D341Med (cell line): ENCODE measurements at regions not wholly inside any gene's neighbourhood (a gene's known extent, or its start where the extent isn't known, plus 50 kb on each side); places are given as distances from the start of the nearest gene placed in this dataset.

Source experiments
- DNase-seq: peaks from one replicate; pipeline ENCODE4 v3.0.0; 2012; ENCODE audit warnings: low spot score

DNA sequence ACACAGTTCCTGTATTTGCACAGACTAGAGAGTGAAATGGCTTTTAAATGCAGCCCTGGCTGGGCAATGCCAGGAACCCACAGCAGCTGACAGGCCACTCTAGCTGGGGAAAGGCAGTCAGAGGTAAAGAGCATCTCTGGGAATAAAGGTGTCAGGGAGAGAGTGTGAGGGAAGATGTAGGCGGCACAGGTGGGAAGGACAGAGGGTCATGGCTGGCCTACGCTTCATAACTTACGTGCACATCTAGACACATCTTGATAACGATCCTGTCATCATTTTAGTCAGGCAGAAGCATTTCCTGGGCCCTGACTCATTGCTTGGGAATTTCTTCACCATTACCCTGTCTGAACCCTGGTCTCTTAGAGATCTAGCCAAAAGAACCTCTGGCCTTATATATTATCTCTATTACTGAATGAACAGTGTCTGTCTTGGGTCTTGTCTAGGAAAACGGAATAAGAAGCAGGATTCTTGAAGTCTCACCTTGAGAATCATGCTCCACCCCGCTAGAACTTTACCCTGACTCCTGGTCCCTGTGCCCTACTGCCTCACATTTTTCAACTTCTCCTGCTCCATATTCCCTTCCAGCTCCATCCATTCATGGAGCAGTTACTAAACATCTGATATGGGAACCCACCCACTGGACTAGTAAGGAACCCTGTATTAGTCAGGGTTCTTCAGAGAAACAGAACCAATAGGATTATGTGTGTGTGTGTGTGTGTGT is 106.4 kb upstream of the ELL2 start:
- DNase-seq, result no peak

DNA sequence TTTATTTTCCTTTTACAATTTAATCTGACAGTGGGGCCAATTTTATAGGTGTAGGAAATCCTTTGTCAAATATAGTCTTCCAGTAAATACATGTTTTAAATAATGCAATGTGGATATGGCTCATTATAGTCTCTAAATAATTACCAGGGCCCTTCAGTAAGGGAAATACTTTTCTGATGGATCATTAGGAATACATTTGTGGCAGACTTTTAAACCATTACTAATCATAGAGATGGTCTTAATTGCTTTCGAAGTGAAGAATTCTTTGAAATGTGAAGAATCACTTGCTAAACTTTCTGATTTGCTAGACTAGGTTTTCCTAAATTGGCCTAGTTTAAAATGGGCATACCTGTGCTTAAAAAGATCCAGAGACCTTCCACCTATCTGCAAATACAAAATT is 105.6 kb upstream of the ELL2 start:
- DNase-seq, result no peak

DNA sequence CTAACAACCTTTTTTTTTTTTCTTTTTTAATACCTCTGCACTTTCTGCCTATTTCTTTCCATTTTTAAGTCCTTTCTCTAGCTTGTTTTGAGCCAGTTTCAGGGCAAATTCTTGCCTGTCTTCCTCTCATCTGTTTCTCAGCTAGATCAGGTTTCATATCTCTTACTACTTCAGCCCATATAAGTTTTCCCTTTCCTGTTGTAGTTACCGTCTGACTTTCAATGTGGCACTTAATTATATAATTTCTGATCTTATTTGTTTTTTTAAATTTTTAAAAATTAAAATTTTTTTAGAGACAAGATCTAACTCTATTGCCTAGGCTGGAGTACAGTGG is 104.7 kb upstream of the ELL2 start:
- no peak for DNase-seq

- DNase-seq, result no peak
Measured at GRCh38 chr5:96065685-96066385, 104.2 kb upstream of the ELL2 start.

- DNase-seq, result no peak
Measured at GRCh38 chr5:96064877-96065276, 103.2 kb upstream of the ELL2 start.

DNA sequence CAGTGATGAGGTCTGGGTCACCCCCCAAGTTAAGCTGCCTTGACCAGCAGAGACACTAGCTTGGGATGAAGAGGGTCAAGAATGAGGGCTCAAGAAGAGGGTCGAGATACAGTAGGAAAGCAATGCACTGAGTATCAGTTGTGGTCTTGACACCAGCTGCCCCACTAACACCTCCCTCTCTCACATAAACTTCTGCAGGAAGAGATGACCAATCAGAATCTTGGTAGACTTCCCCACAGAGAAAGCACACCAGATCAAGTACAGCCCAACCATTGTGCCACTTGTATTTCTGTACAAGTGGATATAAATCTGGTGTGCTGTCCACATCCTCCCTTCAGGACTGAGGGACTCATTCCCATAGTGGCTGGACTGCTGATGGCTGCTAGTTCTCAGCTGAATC is 101.2 kb upstream of the ELL2 start:
- no peak for DNase-seq

DNA sequence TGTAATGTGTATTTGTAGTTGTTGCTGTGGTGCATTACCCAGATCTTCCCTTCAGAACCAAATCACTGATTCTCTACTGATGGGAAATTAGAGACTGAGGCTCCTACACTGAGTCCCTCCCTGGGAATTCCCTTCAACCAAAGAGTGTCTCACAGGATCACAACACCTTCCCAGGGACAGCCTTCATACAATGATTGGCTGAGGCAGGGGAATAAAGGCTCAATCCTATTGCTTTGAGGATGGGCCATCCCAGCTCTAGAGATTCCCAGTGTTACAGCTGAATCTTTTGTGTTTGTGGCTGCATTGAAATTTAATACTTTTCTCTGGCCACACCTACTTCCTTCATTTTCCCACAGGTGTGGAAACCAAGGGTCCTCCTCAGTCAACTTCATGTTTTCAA is 96.4 kb upstream of the ELL2 start:
- no peak for DNase-seq

DNA sequence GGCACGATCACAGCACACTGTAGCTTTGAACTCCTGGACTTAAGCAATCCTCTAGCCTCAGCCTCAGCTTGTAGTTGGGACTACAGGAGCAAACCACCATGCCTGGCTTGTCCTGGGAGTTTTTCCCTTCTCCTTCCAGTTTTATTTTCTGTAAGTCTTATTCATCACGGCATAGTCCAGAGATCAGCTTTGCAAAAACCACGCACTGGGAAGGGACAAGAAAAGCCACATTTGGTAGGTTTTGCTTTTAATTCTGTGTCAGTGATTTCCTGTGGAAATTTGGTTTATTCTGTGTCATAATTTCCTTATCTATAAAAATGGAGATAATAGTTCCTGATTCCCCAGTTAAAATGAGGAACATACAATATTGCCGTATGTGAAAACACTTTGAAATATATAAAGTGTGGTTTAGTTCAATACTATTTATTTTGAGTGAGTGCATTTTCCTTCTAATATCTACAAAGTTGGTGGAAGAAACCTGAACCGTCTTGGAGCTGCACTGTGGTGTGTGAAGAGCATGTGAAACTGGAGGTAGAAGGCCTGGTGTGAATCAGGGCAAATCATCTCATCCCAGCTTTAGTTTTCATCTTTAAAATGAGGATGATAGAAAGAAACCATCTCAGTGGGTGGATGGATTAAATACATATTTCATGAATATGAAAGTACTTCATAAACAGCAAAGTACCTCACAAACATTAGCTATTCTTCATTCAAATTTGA is 92.8 kb upstream of the ELL2 start:
- DNase-seq, result no peak

- no peak for DNase-seq
Measured at GRCh38 chr5:96053063-96053735, 91.5 kb upstream of the ELL2 start.

- no peak for DNase-seq
Measured at GRCh38 chr5:96052374-96052773, 90.7 kb upstream of the ELL2 start.

- DNase-seq, result no peak
Measured at GRCh38 chr5:96051401-96051830, 89.8 kb upstream of the ELL2 start.

- no peak for DNase-seq
Measured at GRCh38 chr5:96050273-96050880, 88.7 kb upstream of the ELL2 start.

- no peak for DNase-seq
Measured at GRCh38 chr5:96049398-96050272, 88.0 kb upstream of the ELL2 start.

GRCh38 chr5:96048763-96049162 is 87.1 kb upstream of the ELL2 start:
- DNase-seq, result peak; percentile 30

DNA sequence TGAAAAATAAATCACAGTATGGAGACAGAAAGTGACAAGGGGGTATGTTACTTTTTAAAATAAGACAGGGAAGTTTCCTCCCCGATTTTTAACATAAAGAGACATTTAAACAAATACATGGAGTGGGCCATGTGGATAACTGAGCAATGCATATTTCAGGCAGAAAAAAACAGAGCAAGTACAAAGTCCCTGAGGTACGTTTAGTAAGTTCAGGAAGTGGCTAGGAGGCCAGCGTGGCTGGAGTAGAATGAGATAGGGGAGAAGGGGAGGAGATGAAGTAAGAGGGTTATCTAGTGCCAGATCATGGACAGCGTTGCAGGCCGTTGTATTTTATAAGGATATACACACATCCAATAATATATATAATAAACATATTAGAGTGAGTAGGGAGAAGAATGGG is 84.2 kb upstream of the ELL2 start:
- no peak for DNase-seq

DNA sequence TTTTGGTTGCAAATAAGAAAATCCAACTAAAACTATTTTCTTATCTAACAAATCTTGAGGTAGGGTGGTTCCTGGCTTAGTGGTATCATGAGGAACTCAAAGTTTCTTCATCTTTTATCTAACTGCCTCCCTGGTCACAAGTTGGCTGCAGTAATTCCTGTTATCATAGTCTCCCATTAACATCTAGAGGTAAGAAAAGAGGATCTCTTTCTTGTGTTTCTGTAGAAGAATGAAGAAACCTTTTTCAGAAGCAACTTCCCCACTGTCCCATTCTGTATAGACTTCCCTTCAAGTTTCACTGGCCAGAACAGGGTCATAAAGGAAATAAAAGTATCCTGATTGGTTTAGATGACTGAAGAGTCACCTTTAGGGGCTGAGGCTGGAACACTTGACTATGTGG is 81.8 kb upstream of the ELL2 start:
- no peak for DNase-seq

DNA sequence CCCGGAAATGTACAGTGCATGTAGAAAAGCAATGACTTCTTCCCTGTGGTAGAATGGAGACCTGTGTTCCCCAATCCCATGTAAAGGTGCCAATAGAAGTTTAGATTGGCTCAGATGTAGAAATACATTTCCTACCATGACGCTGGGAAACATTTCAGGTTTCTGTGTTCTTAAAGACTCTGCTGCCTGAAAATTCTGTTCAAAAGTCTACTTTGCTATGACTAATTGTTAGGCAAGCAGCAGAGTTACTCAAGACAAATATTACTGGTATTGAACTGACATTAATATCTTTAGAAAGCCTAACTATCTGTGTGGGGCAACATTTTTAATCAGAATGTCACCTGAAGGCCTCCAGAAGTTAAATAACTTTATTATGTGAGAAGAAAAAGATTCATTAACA is 75.5 kb upstream of the ELL2 start:
- no peak for DNase-seq

GRCh38 chr5:96036301-96036700 is 74.7 kb upstream of the ELL2 start:
- no peak for DNase-seq

- DNase-seq, result no peak
Measured at GRCh38 chr5:96035796-96036195, 74.1 kb upstream of the ELL2 start.

- DNase-seq, result no peak
Measured at GRCh38 chr5:96033116-96033515, 71.5 kb upstream of the ELL2 start.

- no peak for DNase-seq
Measured at GRCh38 chr5:96031811-96032261, 70.2 kb upstream of the ELL2 start.
